ENCODE measurements at regions not wholly inside any gene's neighbourhood (a gene's known extent, or its start where the extent isn't known, plus 50 kb on each side); places are given as distances from the start of the nearest gene placed in this dataset.

DNA sequence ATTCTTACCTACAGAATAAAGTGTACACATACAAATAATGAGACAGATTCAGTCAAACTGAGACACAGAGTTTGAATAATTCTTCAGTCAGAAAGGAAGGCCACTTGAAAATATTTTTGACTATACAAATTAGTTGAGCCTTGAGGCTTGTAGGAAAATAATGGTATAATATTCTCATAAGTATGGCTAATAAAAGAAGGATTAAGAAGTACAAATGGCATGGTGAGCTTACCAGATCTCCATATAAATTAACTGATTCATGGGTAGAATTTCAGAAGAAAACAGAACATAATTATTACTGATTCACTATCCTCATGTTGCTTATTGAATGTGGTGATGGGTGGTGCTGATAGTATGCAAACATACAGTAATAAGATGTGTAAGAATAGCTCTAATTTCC lies 401.1 kb downstream of the PCDH18 start:
- TF ChIP-seq, protein P1, sequence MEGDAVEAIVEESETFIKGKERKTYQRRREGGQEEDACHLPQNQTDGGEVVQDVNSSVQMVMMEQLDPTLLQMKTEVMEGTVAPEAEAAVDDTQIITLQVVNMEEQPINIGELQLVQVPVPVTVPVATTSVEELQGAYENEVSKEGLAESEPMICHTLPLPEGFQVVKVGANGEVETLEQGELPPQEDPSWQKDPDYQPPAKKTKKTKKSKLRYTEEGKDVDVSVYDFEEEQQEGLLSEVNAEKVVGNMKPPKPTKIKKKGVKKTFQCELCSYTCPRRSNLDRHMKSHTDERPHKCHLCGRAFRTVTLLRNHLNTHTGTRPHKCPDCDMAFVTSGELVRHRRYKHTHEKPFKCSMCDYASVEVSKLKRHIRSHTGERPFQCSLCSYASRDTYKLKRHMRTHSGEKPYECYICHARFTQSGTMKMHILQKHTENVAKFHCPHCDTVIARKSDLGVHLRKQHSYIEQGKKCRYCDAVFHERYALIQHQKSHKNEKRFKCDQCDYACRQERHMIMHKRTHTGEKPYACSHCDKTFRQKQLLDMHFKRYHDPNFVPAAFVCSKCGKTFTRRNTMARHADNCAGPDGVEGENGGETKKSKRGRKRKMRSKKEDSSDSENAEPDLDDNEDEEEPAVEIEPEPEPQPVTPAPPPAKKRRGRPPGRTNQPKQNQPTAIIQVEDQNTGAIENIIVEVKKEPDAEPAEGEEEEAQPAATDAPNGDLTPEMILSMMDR (conservative IDR thresholded peaks at IDR 0.05 in 1 of 2, IDR thresholded peaks at IDR 0.05 in 1 of 2; ENCODE audit: low read depth in 1 of 2, low read length in 2 of 2): no peak
- TF ChIP-seq EZH2 (IDR thresholded peaks at IDR 0.05; ENCODE audit: low read length, missing control alignments): no peak

Data from fibroblast of lung (primary cell).